HEK293 (cell line): ENCODE measurements at regions not wholly inside any gene's neighbourhood (a gene's known extent, or its start where the extent isn't known, plus 50 kb on each side); places are given as distances from the start of the nearest gene placed in this dataset.

Experiments used
- CTCF ChIP-seq: fragments of 450-650 bp; formaldehyde crosslinking; IDR thresholded peaks from 2 replicates; pipeline ENCODE4 v1.5.1; 2016; ENCODE audit warnings: missing biosample characterization, missing genetic modification characterization
- MZF1 ChIP-seq: fragments of 450-650 bp; formaldehyde crosslinking; IDR thresholded peaks from 2 replicates; pipeline ENCODE4 v1.5.1; 2017; ENCODE audit warnings: missing biosample characterization, missing genetic modification characterization, borderline replicate concordance
- RBAK ChIP-seq: fragments of 450-650 bp; formaldehyde crosslinking; IDR thresholded peaks from 2 replicates; pipeline ENCODE4 v1.5.1; 2016; ENCODE audit warnings: missing biosample characterization, missing genetic modification characterization
- SETDB1 ChIP-seq: IDR thresholded peaks from one replicate; pipeline ENCODE4 v1.6.1; 2017; ENCODE audit warnings: mild to moderate bottlenecking, low read length, moderate library complexity, mixed read lengths; ENCODE audit not compliant: insufficient read length
- TCF7L2 ChIP-seq: IDR thresholded peaks from 2 replicates; pipeline ENCODE4 v1.6.1; 2011; ENCODE audit warnings: low read depth, mild to moderate bottlenecking, inconsistent platforms, low read length, moderate library complexity, borderline replicate concordance
- ZNF24 ChIP-seq: fragments of 450-650 bp; formaldehyde crosslinking; IDR thresholded peaks from 2 replicates; pipeline ENCODE4 v1.5.1; 2016; ENCODE audit warnings: missing biosample characterization, missing genetic modification characterization
- ZNF274 ChIP-seq, 2 experiments: fragments of 200-500 bp in 1 of 2; fragments of 450-650 bp in 1 of 2; sonication (Bioruptor generic) in 1 of 2; formaldehyde crosslinking in 1 of 2; IDR thresholded peaks; 2 replicates each; pipeline versions ENCODE4 v1.5.1 to v1.6.1; 2014 to 2016; ENCODE audit warnings: borderline replicate concordance in 1 of 2, inconsistent platforms in 1 of 2, low read length in 1 of 2, missing biosample characterization in 1 of 2, missing genetic modification characterization in 1 of 2
- ZNF530 ChIP-seq: fragments of 450-650 bp; formaldehyde crosslinking; IDR thresholded peaks from 2 replicates; pipeline ENCODE4 v1.5.1; 2016; ENCODE audit warnings: low read depth, missing biosample characterization, missing genetic modification characterization
- ZSCAN5A ChIP-seq: fragments of 450-650 bp; formaldehyde crosslinking; IDR thresholded peaks from 2 replicates; pipeline ENCODE4 v1.5.1; 2016; ENCODE audit warnings: missing biosample characterization, missing genetic modification characterization
- TF ChIP-seq, protein P1 (sequence below): fragments of 450-650 bp; formaldehyde crosslinking; IDR thresholded peaks from 2 replicates; pipeline ENCODE4 v1.5.1; 2016; ENCODE audit warnings: missing biosample characterization, missing genetic modification characterization, borderline replicate concordance
- TF ChIP-seq, protein P2 (sequence below): fragments of 450-650 bp; formaldehyde crosslinking; optimal IDR thresholded peaks from 2 replicates; pipeline ENCODE3; 2016; ENCODE audit warnings: missing biosample characterization, mild to moderate bottlenecking, missing genetic modification characterization

GRCh38 chr5:125059255-125060002, 313.0 kb upstream of the ZNF608 start:
- TF ChIP-seq ZSCAN5A (no peak), ZNF274 (IDR thresholded peaks at IDR 0.05; ENCODE audit: low read length) (no peak), ZNF274 (tag by site-specific recombination; IDR thresholded peaks at IDR 0.05; ENCODE audit: borderline replicate concordance) (no peak), CTCF (no peak), ZNF530 (no peak), MZF1 (tag by site-specific recombination) (no peak), ZNF24 (tag by site-specific recombination) (no peak; the same call in 1 of the 2 replicates), TCF7L2 (peak; percentile 72; the same call in 1 of the 2 replicates), RBAK (no peak), SETDB1 (no peak)
- TF ChIP-seq, protein P1, sequence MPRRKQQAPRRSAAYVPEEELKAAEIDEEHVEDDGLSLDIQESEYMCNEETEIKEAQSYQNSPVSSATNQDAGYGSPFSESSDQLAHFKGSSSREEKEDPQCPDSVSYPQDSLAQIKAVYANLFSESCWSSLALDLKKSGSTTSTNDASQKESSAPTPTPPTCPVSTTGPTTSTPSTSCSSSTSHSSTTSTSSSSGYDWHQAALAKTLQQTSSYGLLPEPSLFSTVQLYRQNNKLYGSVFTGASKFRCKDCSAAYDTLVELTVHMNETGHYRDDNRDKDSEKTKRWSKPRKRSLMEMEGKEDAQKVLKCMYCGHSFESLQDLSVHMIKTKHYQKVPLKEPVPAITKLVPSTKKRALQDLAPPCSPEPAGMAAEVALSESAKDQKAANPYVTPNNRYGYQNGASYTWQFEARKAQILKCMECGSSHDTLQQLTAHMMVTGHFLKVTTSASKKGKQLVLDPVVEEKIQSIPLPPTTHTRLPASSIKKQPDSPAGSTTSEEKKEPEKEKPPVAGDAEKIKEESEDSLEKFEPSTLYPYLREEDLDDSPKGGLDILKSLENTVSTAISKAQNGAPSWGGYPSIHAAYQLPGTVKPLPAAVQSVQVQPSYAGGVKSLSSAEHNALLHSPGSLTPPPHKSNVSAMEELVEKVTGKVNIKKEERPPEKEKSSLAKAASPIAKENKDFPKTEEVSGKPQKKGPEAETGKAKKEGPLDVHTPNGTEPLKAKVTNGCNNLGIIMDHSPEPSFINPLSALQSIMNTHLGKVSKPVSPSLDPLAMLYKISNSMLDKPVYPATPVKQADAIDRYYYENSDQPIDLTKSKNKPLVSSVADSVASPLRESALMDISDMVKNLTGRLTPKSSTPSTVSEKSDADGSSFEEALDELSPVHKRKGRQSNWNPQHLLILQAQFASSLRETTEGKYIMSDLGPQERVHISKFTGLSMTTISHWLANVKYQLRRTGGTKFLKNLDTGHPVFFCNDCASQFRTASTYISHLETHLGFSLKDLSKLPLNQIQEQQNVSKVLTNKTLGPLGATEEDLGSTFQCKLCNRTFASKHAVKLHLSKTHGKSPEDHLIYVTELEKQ: no peak
- TF ChIP-seq, protein P2, sequence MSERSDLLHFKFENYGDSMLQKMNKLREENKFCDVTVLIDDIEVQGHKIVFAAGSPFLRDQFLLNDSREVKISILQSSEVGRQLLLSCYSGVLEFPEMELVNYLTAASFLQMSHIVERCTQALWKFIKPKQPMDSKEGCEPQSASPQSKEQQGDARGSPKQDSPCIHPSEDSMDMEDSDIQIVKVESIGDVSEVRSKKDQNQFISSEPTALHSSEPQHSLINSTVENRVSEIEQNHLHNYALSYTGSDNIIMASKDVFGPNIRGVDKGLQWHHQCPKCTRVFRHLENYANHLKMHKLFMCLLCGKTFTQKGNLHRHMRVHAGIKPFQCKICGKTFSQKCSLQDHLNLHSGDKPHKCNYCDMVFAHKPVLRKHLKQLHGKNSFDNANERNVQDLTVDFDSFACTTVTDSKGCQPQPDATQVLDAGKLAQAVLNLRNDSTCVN (tag by site-specific recombination): no peak
